ENCODE measurements at regions not wholly inside any gene's neighbourhood (a gene's known extent, or its start where the extent isn't known, plus 50 kb on each side); places are given as distances from the start of the nearest gene placed in this dataset.

DNA sequence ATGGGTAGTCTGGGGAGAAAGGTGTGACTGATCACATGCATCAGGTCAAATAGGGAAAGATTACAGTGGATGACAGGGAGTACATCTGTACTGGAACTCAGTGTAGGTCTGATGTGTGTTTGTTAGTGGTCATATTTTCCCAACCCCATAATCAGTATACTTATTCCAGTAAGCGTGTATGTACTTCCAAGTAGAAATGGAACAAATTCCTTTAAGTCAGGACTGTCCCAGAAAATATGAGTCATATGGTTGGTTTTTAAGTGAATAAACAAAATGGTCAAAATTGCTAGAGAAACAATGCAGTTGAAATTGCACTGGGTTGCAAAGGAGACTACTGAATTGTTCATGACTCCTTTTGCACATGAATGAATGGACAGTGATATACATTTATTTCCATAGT is 118.8 kb upstream of the MYO3A start:
- TF ChIP-seq, protein P1, sequence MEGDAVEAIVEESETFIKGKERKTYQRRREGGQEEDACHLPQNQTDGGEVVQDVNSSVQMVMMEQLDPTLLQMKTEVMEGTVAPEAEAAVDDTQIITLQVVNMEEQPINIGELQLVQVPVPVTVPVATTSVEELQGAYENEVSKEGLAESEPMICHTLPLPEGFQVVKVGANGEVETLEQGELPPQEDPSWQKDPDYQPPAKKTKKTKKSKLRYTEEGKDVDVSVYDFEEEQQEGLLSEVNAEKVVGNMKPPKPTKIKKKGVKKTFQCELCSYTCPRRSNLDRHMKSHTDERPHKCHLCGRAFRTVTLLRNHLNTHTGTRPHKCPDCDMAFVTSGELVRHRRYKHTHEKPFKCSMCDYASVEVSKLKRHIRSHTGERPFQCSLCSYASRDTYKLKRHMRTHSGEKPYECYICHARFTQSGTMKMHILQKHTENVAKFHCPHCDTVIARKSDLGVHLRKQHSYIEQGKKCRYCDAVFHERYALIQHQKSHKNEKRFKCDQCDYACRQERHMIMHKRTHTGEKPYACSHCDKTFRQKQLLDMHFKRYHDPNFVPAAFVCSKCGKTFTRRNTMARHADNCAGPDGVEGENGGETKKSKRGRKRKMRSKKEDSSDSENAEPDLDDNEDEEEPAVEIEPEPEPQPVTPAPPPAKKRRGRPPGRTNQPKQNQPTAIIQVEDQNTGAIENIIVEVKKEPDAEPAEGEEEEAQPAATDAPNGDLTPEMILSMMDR (IDR thresholded peaks at IDR 0.05; ENCODE audit: insufficient read depth, missing control alignments), result no peak
- FAIRE-seq (no peak), DNase-seq (ENCODE audit: insufficient read length, low spot score) (no peak)

DNA sequence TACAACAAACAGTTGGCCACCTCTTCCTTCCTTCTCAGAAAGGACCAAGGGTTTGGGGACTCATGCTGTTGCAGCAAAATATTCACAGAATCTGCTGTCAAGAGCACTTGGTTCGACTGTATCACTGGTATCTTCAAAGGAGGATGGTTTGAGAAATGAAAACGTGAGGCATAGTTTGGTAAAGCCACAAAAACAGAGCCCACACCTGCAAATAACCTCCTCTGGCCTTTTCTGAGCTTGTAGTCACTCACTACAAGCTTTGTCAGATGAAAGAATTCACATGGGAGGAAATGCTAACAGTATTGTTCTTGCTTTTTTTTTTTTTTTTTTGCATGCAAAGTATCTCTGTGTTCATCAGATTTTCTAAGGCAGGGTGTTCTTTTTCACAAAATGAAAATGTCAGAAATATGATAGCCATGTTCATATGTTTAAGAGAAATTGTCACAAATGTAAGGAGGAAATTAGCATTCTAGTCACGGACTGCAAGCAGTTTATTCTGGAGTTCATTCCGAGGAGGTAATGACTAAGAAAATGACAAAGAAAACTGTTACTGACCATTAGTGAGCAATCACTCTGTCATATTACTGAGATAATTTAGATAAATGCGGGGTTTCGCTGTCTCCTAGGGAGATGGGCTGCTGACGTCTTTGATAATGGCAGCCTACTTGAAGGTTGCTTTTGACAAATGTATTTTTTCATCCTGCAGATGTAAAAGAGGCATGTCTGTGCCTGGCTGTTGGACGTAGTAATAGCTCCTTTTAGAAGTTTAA is 117.8 kb upstream of the MYO3A start:
- FAIRE-seq (no peak), DNase-seq (ENCODE audit: insufficient read length, low spot score) (no peak)
- TF ChIP-seq, protein P1 (IDR thresholded peaks at IDR 0.05; ENCODE audit: insufficient read depth, missing control alignments), result no peak

DNA sequence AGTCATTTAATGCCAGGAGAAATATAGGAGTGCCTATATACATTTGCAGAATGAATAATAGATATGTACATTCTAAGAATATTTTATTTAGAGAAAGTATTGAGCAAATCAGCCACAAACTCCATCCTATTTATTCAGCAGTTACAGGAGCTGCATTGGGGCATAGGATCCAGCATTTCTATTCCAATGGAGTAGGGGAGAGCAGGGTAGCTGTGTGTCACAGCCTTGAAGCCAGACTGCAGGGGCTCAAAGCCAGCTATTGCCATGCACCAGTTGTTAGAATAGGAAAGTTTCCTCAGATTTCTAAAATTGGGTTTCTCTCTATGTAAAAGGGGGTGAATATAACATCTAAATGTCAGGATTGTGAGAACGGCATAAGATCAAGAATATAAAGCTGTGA is 116.8 kb upstream of the MYO3A start:
- TF ChIP-seq, protein P1 (IDR thresholded peaks at IDR 0.05; ENCODE audit: insufficient read depth, missing control alignments), result no peak
- FAIRE-seq (no peak), DNase-seq (ENCODE audit: insufficient read length, low spot score) (no peak)

DNA sequence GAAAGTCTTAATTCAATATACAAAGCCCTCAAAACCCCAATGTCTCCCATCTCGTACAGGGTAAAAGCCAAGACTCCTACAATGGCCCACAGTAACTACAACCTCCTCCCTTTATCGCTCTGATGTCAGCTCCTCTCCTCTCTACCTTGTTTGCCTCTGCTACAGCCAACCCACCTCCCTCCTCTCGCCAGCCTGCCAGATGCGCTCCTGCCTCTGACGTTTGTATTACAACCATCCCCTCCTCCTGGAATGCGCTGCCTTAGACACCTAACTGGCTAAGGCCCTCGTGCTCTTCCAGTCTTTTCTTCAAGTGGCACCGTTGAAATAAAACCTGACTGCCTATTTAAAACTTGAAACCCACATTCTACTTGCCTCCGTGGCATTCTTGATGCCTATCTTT is 115.3 kb upstream of the MYO3A start:
- DNase-seq (ENCODE audit: insufficient read length, low spot score), result no peak
- no peak for FAIRE-seq
- TF ChIP-seq, protein P1 (IDR thresholded peaks at IDR 0.05; ENCODE audit: insufficient read depth, missing control alignments), result no peak

DNA sequence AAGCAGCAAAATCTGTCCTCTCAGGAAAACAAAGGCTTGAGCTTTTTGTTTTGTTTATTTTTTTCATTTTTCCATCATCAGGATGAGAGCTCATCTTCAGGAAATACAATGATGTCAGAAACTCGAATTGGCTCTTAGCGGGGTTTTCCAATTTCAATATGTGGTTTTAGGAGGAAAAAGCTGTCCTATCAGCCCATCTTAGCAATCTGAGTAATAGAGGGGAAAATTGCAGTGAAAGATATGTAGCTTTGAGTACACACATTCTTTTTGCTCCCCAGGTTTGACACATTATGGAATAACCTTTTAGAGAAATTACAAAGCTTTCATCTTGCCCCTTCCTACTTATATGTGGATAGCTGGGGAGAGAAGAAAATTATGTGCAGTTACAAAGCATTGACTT is 113.6 kb upstream of the MYO3A start:
- no peak for FAIRE-seq
- TF ChIP-seq, protein P1 (IDR thresholded peaks at IDR 0.05; ENCODE audit: insufficient read depth, missing control alignments), result no peak

DNA sequence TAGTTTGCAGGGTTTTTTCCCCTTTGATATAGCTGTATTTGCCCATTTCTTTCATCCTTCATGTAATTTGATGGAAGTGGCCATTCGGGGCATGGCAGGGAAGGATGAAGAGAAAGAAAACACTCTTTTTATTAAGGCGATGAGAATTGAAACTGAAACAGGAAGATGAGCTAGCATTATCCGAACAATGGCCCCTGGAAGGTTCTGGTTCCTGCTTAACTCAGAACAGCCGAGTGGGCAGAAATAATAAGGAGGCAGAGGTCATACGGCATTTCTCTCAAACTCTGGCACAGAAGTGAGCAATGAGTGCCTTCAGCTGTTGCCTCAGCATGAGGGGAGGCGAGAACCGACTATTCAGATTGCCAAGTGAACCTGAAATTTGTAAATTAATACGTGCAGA is 113.2 kb upstream of the MYO3A start:
- no peak for DNase-seq (ENCODE audit: insufficient read length, low spot score)
- FAIRE-seq, result no peak
- TF ChIP-seq, protein P1 (IDR thresholded peaks at IDR 0.05; ENCODE audit: insufficient read depth, missing control alignments), result no peak

More for the DNA sequence above, 113.6 kb upstream of the MYO3A start:
- DNase-seq (ENCODE audit: insufficient read length, low spot score), result no peak

DNA sequence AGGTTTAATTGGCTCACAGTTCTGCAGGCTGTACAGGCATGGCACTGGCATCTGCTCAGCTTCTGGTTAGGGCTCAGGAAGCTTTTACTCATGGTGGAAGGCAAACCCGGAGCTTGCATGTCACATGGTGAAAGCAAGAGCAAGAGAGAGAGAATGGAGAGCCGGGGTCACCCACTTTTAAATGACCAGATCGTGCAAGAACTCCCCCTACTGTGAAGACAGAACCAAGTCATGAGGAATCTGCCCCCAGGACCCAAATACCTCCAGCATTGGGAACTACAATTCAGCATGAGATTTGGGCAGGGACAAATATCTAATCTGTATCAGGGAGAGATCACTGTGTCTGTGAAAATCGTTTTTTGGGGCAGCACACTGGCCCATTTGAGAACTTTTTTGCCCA is 110.0 kb upstream of the MYO3A start:
- no peak for FAIRE-seq
- DNase-seq (ENCODE audit: insufficient read length, low spot score), result no peak

More for the DNA sequence above, 110.0 kb upstream of the MYO3A start:
- TF ChIP-seq, protein P1 (IDR thresholded peaks at IDR 0.05; ENCODE audit: insufficient read depth, missing control alignments), result no peak

Measured in D721Med (cell line).